ENCODE measurements at regions not wholly inside any gene's neighbourhood (a gene's known extent, or its start where the extent isn't known, plus 50 kb on each side); places are given as distances from the start of the nearest gene placed in this dataset.
"Not testable (repeated sequence)": the region's sequence is repeated elsewhere in the genome, so short reads cannot be mapped to it uniquely, and the experiment has no call there.

DNA sequence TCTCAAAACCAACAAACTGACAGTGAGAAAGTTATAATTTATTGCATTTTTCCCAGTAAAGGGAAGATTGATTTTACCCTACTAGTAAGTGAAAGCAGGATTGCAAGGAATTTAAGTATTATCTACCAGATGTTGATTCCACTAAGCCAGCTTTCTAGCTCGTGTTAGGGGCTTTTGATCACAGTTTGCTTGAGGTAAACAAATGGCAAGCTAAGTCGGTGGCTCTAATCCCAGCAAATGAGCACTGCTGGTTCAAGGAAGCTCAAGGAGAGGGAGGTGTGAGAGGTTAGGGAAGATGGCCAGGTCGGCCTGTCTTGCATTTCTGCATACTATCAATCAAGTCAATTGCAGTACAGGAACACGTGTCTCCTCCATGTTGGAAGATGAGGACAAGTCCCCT is 448.7 kb upstream of the POM121L12 start:
- no peaks in the 10 kb centered on the region for H3K27me3 Mint-ChIP-seq
- no peaks in the 10 kb centered on the region for H3K36me3 Mint-ChIP-seq (ENCODE audit: low read depth)
- no peak overlapping the region for H3K27ac Mint-ChIP-seq
- ATAC-seq (no peak), DNase-seq (no peak)
- H3K4me1 Mint-ChIP-seq: no peaks in the 10 kb centered on the region
- H3K4me3 Mint-ChIP-seq: no peak overlapping the region
- H3K9me3 Mint-ChIP-seq: peaks cover 6% of the 10 kb centered on the region

DNA sequence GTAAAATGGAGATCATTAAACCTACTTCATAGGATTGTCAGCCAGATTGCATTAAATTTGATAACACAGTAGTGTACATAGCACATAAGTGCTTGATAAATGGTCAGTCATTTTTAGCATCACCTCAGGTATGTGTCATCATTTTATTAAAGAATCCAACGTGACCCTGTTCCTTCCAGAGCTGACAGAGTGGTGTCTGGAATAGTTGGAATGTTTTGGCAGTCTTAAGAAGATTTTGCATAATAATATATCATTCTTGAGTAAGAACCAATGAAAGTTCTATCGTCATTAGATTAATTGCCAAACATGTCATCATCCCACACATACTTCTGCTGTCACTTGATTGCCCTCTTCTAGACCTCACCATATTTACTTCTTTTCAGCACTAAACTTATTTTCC is 451.4 kb upstream of the POM121L12 start:
- peaks cover 6% of the 10 kb centered on the region for H3K9me3 Mint-ChIP-seq
- H3K27me3 Mint-ChIP-seq: no peaks in the 10 kb centered on the region
- no peak overlapping the region for H3K27ac Mint-ChIP-seq
- no peak overlapping the region for H3K4me3 Mint-ChIP-seq
- no peaks in the 10 kb centered on the region for H3K4me1 Mint-ChIP-seq
- DNase-seq (no peak), ATAC-seq (no peak)
- no peaks in the 10 kb centered on the region for H3K36me3 Mint-ChIP-seq (ENCODE audit: low read depth)

DNA sequence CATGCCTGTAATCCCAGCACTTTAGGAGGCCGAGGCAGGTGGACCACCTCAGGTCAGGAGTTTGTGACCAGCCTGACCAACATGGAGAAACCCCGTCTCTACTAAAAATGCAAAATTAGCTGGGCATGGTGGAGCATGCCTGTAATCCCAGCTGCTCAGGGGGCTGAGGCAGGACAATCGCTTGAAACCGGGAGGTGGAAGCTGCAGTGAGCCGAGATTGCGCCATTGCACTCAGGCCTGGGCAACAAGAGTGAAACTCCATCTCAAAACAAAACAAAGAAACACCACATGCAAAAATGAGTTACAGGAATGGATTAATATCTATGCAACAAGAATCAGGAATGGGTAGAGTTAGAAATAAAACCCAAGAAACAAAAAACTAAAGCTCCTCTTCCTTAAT is 462.3 kb upstream of the POM121L12 start:
- not testable (repeated sequence) for H3K27me3 Mint-ChIP-seq; H3K36me3 Mint-ChIP-seq (ENCODE audit: low read depth); H3K9me3 Mint-ChIP-seq; H3K27ac Mint-ChIP-seq; DNase-seq; H3K4me3 Mint-ChIP-seq; H3K4me1 Mint-ChIP-seq; ATAC-seq

DNA sequence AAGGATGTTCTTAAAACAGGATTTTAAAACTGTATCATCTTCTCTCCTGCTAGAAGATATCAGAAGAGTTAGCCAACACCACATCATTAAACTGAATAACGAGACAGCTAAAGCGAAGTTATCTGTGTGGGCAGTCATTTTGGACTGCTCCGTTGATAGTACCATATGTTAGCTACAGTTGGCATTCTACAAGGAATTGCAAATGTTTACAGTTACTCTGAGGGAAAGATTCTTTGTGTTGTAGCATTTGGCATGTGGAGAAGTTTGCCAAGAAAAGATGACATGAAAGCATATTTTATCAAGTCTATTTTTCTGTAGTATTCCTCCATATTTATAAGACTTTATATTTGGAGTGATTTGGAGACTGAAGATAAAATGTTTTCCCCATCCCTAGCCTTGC is 464.4 kb upstream of the POM121L12 start:
- DNase-seq: no peak
- H3K4me1 Mint-ChIP-seq: no peaks in the 10 kb centered on the region
- peaks cover 9% of the 10 kb centered on the region for H3K9me3 Mint-ChIP-seq
- H3K27ac Mint-ChIP-seq: no peak overlapping the region
- no peak overlapping the region for H3K4me3 Mint-ChIP-seq
- ATAC-seq: no peak
- H3K36me3 Mint-ChIP-seq (ENCODE audit: low read depth): no peaks in the 10 kb centered on the region
- no peaks in the 10 kb centered on the region for H3K27me3 Mint-ChIP-seq

DNA sequence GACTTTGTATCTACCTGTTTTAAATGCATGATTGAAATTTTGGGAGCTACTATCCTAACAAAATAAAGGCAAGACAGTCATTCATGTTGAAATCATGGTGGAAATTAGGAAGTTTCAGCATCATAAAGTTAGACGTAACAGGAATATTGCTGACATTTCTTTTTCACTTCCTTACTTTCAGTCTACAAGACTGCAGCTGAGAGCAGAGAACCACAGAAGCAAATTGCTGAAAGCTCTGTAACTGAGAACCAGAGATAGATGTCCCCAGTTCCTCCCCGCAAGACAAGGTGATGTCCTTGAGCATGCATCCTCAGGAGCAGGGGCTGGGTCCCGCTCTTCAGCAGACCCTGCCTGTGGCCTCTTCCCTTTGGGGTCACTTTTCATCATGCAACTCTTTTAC is 466.3 kb upstream of the POM121L12 start:
- no peak overlapping the region for H3K4me3 Mint-ChIP-seq
- H3K27ac Mint-ChIP-seq: no peak overlapping the region
- H3K9me3 Mint-ChIP-seq: peaks cover 9% of the 10 kb centered on the region
- ATAC-seq (no peak), DNase-seq (no peak)
- H3K36me3 Mint-ChIP-seq (ENCODE audit: low read depth): no peaks in the 10 kb centered on the region
- H3K27me3 Mint-ChIP-seq: no peaks in the 10 kb centered on the region
- no peaks in the 10 kb centered on the region for H3K4me1 Mint-ChIP-seq

DNA sequence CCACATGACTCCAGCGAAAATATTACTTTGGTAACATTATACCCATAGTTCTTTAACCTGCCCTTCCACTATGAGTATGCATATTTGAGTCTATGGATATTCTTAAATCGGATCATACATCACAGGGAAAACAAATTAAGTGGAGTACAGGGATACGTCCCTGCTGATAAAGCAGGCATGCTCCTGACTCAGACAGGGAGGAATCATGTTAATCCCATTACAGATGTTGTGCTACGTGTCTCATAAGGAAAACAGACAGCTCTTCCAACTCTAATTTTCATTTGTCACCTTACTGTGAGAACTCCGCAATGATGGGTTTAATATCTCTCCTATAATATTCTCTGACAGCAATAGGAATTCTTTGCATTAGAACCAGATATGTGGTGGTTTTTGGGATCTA is 469.5 kb upstream of the POM121L12 start:
- ATAC-seq: no peak
- H3K27ac Mint-ChIP-seq: no peak overlapping the region
- H3K4me1 Mint-ChIP-seq: no peaks in the 10 kb centered on the region

DNA sequence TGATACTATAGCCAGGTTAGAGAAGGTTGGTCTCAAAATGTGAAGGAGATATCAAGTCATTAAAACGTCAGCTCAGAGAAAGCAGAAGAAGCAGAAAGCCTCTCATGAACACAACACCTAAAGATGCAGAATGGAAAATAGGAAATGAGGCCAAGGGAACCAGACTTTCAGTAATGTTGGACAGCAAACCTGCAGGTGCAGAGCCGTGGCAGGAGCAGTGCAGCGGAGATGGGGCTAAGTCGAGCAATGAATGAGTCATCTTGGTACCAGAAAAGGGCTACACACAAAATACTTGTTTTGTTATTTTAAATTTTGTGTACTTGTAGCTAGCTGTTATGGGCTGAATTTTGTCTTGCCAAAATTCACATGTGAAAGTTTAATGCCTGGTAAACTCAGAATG is 479.6 kb upstream of the POM121L12 start:
- Mint-ChIP-seq H3K27me3 (no peaks in the 10 kb centered on the region), H3K36me3 (ENCODE audit: low read depth) (no peaks in the 10 kb centered on the region), H3K4me1 (no peaks in the 10 kb centered on the region), H3K27ac (no peak overlapping the region), H3K4me3 (no peak overlapping the region), H3K9me3 (peaks cover 24% of the 10 kb centered on the region)
- no peak for DNase-seq
- no peak for ATAC-seq

More for the DNA sequence above, 469.5 kb upstream of the POM121L12 start:
- no peak overlapping the region for H3K4me3 Mint-ChIP-seq
- no peaks in the 10 kb centered on the region for H3K36me3 Mint-ChIP-seq (ENCODE audit: low read depth)
- no peak for DNase-seq
- no peaks in the 10 kb centered on the region for H3K27me3 Mint-ChIP-seq
- peaks cover 18% of the 10 kb centered on the region for H3K9me3 Mint-ChIP-seq

DNA sequence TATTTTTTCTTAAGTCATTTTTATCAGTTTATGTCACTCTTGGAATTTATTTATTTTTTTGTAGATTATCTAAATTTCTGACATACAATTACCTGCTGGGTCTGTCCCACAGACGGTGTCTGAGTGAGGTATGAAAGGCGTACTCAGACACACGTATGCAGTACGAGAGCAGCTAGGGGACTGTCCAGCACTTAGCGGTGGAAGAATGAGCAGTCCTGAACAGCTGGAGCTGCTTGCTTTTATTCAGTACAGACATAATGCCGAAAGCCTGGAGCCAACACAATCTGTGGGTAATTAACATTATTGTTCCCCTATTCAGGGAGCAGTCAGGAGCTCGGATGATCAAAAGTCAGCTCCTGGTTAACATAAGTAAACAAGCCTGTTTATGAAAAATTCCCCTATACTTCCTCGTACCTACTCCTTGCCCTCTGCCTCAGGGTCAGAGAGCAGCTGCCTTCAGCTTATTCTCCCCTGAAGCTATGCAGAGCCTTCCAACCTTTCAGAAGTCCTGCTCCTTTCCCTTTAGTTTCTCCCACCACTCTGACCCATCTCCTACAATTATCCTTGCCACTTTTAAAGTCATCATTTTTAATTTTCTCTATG is 488.0 kb upstream of the POM121L12 start:
- H3K4me1 Mint-ChIP-seq: no peaks in the 10 kb centered on the region
- H3K27ac Mint-ChIP-seq: no peak overlapping the region
- no peak for ATAC-seq
- no peaks in the 10 kb centered on the region for H3K27me3 Mint-ChIP-seq
- DNase-seq: no peak
- peaks cover 12% of the 10 kb centered on the region for H3K9me3 Mint-ChIP-seq
- H3K4me3 Mint-ChIP-seq: no peak overlapping the region
- H3K36me3 Mint-ChIP-seq (ENCODE audit: low read depth): no peaks in the 10 kb centered on the region

DNA sequence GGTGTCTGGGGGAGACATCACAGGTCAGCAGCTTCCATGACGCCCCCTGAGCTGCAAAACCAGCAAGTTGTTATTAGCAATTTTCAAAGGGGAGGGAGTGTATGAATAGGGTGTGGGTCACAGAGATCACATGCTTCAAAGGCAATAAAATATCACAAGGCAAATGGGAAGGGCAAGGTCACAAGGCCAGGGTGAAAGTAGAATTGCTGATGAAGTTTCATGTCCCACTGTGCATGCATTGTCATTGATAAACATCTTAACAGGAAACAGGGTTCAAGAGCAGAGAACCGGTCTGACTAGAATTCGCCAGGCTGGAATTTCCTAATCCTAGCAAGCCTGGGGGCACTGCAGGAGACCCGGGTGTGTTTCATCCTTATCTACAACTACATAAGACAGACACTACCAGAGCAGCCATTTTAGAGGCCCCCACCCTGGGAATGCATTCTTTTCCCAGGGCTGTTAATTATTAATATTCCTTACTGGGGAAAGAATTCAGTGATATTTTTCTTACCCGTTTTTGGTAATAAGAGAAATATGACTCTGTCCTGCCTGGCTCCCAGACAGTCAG is 494.2 kb upstream of the POM121L12 start:
- H3K9me3 Mint-ChIP-seq: peaks cover 14% of the 10 kb centered on the region
- DNase-seq; H3K4me1 Mint-ChIP-seq; H3K36me3 Mint-ChIP-seq (ENCODE audit: low read depth); H3K4me3 Mint-ChIP-seq; H3K27me3 Mint-ChIP-seq; H3K27ac Mint-ChIP-seq; ATAC-seq: not testable (repeated sequence)

DNA sequence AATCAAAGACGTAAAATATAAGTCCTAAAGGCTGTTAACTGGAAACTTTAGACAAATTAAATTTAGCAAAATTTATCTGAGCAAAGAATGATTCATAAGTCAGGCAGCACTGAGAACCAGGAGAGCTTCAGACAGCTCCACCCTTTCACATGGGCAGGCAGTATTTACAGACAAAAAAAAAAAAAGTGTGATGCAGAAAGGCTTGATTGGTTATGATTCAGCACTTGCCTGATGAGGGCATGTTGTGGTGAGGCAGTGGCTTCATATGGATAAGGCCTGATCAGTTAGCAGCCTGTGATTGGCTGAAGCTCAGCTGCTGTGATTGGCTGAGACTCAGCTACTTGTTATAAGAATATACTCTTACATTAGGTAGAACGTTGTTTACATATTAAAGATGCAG is 495.4 kb upstream of the POM121L12 start:
- H3K27ac Mint-ChIP-seq: no peak overlapping the region
- ATAC-seq (no peak), DNase-seq (no peak)
- H3K27me3 Mint-ChIP-seq: no peaks in the 10 kb centered on the region
- H3K4me1 Mint-ChIP-seq: no peaks in the 10 kb centered on the region
- H3K36me3 Mint-ChIP-seq (ENCODE audit: low read depth): no peaks in the 10 kb centered on the region
- no peak overlapping the region for H3K4me3 Mint-ChIP-seq
- peaks cover 14% of the 10 kb centered on the region for H3K9me3 Mint-ChIP-seq

DNA sequence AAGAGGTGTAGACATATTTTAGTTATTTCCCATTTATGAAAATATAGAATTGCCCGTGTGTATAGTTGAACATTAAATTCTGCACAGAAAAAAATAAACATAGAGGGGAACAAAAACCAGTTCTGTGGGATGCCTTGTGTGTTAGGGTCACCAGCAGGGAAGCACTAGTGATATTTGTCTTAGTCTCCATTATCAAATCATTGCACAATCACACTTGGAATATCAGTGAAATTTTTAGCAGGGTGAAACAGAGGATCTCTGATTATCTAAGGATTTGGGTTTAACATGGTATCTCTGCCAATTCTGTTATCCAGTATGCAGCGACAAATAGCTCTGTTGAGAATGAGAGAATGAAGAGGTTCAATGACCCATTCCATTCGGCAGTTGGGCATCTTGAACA is 496.0 kb upstream of the POM121L12 start:
- no peaks in the 10 kb centered on the region for H3K36me3 Mint-ChIP-seq (ENCODE audit: low read depth)
- ATAC-seq (no peak), DNase-seq (no peak)
- no peaks in the 10 kb centered on the region for H3K4me1 Mint-ChIP-seq
- H3K4me3 Mint-ChIP-seq: no peak overlapping the region
- H3K27ac Mint-ChIP-seq: no peak overlapping the region
- peaks cover 14% of the 10 kb centered on the region for H3K9me3 Mint-ChIP-seq
- H3K27me3 Mint-ChIP-seq: no peaks in the 10 kb centered on the region

DNA sequence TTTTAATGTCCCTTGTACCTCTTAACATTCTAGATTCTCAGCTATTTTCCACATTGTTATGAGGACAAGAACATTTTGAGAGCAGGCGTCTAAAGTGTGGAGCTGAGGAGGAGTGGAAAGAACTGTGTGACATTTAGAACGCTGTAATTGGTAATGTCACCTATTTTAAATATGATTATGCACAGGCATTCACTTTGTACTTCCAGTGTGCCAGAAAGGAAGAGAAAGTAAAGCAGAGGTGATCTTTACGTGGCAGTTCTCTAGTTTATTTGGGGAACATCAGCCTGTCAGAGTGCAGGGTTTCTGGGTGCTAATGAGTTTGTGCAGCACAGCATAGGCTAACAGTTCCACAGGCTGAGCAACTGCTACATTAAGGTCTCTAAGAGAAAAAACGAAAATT is 498.4 kb upstream of the POM121L12 start:
- no peak overlapping the region for H3K4me3 Mint-ChIP-seq
- H3K36me3 Mint-ChIP-seq (ENCODE audit: low read depth): no peaks in the 10 kb centered on the region

DNA sequence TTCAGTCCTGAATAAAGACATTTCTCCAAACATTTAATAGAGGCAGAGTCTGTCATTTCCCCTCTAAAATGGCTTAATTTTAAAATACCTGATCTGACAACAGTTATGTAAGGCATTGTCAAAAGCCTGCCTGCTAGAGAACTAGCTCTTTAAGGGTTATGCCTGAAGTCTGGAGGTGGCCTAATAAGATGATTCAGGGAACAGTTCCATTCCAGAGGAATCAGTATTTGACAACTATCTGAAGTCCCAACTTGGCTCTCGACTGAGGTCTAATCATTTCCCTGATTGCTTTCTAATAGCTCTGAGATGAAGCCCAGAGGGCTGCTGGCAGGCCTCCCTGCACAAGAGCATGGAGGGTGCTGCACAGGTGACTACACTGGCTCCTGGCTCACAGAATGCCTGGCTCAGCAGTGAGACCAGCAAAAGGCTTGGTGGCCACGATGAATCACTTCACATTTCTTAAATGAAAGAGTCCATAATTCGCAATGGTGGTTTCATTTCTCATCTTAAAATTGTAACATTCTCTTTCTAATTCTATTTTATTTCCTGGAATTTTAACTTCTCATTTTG is 509.6 kb upstream of the POM121L12 start:
- H3K4me1 Mint-ChIP-seq: no peaks in the 10 kb centered on the region
- no peak overlapping the region for H3K4me3 Mint-ChIP-seq
- ATAC-seq: no peak
- no peaks in the 10 kb centered on the region for H3K27me3 Mint-ChIP-seq
- DNase-seq: no peak
- H3K36me3 Mint-ChIP-seq (ENCODE audit: low read depth): no peaks in the 10 kb centered on the region
- no peak overlapping the region for H3K27ac Mint-ChIP-seq
- peaks cover 10% of the 10 kb centered on the region for H3K9me3 Mint-ChIP-seq

More for the DNA sequence above, 498.4 kb upstream of the POM121L12 start:
- Mint-ChIP-seq H3K9me3 (peaks cover 15% of the 10 kb centered on the region), H3K4me1 (no peaks in the 10 kb centered on the region), H3K27ac (no peak overlapping the region), H3K27me3 (no peaks in the 10 kb centered on the region)
- DNase-seq (no peak), ATAC-seq (no peak)

DNA sequence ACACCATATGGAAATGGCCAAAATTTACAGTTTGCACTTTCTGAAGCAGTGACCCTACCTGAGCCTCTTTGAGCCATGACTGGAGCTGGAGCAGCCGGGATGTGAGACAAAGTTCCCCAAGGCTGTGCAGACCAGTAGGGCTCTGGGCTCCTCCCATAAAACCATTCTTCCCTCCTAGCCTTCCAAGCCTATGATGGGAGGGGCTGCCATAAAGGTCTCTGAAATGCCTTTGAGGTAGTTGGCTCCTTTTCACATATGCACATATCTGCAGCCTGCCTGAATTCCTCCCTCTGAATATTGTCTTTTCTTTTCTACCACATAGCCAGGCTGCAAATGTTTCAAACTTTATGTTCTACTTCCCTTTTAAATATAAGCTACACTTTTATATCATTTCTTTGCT is 516.6 kb upstream of the POM121L12 start:
- H3K27me3 Mint-ChIP-seq: no peaks in the 10 kb centered on the region
- peaks cover 11% of the 10 kb centered on the region for H3K9me3 Mint-ChIP-seq
- DNase-seq (no peak), ATAC-seq (no peak)
- H3K36me3 Mint-ChIP-seq (ENCODE audit: low read depth): no peaks in the 10 kb centered on the region
- H3K4me1 Mint-ChIP-seq: no peaks in the 10 kb centered on the region
- no peak overlapping the region for H3K27ac Mint-ChIP-seq
- no peak overlapping the region for H3K4me3 Mint-ChIP-seq

DNA sequence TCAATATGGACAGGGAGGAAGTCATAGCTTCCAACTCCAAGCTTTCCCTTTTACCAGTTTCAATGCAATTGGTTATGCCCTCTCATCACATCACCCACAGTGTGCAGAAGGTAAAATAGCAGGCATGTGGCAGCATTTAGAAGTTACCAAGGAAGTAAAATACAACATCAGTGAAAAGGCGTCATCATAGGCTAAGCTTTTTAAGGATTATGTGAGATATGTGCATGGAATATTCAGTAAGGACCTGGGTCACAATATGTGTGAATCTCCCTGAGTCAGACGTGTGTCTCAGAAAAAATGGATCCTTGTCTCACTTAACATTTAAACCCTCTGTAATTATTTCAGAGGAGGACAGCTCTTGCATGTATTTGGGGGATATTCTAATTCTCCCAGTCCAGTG is 522.8 kb upstream of the POM121L12 start:
- DNase-seq (no peak), ATAC-seq (no peak)
- no peaks in the 10 kb centered on the region for H3K4me1 Mint-ChIP-seq
- no peak overlapping the region for H3K4me3 Mint-ChIP-seq
- H3K36me3 Mint-ChIP-seq (ENCODE audit: low read depth): no peaks in the 10 kb centered on the region
- H3K27me3 Mint-ChIP-seq: no peaks in the 10 kb centered on the region
- H3K9me3 Mint-ChIP-seq: peaks cover 13% of the 10 kb centered on the region
- H3K27ac Mint-ChIP-seq: no peak overlapping the region
